Spleen (tissue), 7 donors: ENCODE measurements at regions not wholly inside any gene's neighbourhood (a gene's known extent, or its start where the extent isn't known, plus 50 kb on each side); places are given as distances from the start of the nearest gene placed in this dataset.

Source experiments
- POLR2A ChIP-seq, 3 donors: fragments of 450-650 bp; IDR thresholded peaks; one replicate each; pipeline ENCODE4 v1.5.1; 2017; ENCODE audit warnings: antibody characterized with exemption in 3 of 3, mild to moderate bottlenecking in 1 of 3
- POLR2AphosphoS5 ChIP-seq, 3 donors: sonication (generic); formaldehyde crosslinking; IDR thresholded peaks; one replicate each; pipeline ENCODE4 v1.5.1; 2017; ENCODE audit warnings: antibody characterized with exemption in 3 of 3
- TF ChIP-seq, protein P1 (sequence below), 11 experiments: fragments of 200-600 bp in 7 of 11; fragments of 450-650 bp in 4 of 11; sonication (generic) in 4 of 11; IDR thresholded peaks in 8 of 11; conservative IDR thresholded peaks in 3 of 11; 1 replicate in 7 of 11; 2 replicates in 4 of 11; pipeline versions ENCODE4 v1.4.0 to v1.8.0; 2016 to 2021; ENCODE audit warnings: antibody characterized with exemption in 11 of 11, inconsistent platforms in 4 of 11, mild to moderate bottlenecking in 1 of 11
- donor health status: DM: no; HTN: no; CAD: no; lungs with moderate emphysema.
- donor health status: DM: no; HTN: no; CAD: no.
- donor health status: DM: no; HTN: no; CAD: no.

- TF ChIP-seq, protein P1, sequence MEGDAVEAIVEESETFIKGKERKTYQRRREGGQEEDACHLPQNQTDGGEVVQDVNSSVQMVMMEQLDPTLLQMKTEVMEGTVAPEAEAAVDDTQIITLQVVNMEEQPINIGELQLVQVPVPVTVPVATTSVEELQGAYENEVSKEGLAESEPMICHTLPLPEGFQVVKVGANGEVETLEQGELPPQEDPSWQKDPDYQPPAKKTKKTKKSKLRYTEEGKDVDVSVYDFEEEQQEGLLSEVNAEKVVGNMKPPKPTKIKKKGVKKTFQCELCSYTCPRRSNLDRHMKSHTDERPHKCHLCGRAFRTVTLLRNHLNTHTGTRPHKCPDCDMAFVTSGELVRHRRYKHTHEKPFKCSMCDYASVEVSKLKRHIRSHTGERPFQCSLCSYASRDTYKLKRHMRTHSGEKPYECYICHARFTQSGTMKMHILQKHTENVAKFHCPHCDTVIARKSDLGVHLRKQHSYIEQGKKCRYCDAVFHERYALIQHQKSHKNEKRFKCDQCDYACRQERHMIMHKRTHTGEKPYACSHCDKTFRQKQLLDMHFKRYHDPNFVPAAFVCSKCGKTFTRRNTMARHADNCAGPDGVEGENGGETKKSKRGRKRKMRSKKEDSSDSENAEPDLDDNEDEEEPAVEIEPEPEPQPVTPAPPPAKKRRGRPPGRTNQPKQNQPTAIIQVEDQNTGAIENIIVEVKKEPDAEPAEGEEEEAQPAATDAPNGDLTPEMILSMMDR (IDR thresholded peaks at IDR 0.05 in 8 of 11, conservative IDR thresholded peaks at IDR 0.05 in 3 of 11), result no peak
- no peak for TF ChIP-seq POLR2A (IDR thresholded peaks at IDR 0.05)
- TF ChIP-seq POLR2AphosphoS5 (IDR thresholded peaks at IDR 0.05), result no peak
These were observed 86.4 kb upstream of the ESRRG start for GRCh38 chr1:216809649-216810048.
